ENCODE measurements at regions not wholly inside any gene's neighbourhood (a gene's known extent, or its start where the extent isn't known, plus 50 kb on each side); places are given as distances from the start of the nearest gene placed in this dataset.

- TF ChIP-seq PPARD (CRISPR knock-in tag; IDR thresholded peaks at IDR 0.05) (no peak), SMAD4 (CRISPR knock-in tag; conservative IDR thresholded peaks at IDR 0.05) (0 out of 2 replicates have a peak, but pooled peaks have one; percentile 38), SMARCE1 (IDR thresholded peaks at IDR 0.05) (peak; percentile 93), ZNF76 (CRISPR knock-in tag; IDR thresholded peaks at IDR 0.05; ENCODE audit: borderline replicate concordance) (no peak), TRIM28 (IDR thresholded peaks at IDR 0.05) (no peak), ZBTB1 (CRISPR knock-in tag; IDR thresholded peaks at IDR 0.05; ENCODE audit: borderline replicate concordance, low read depth) (no peak), PCBP1 (IDR thresholded peaks at IDR 0.05; ENCODE audit: low read depth, low read length, poor library complexity, severe bottlenecking) (peak; percentile 33), TCF7 (IDR thresholded peaks at IDR 0.05; ENCODE audit: borderline replicate concordance) (0 out of 2 replicates have a peak, but pooled peaks have one; percentile 43), TCF3 (CRISPR knock-in tag; IDR thresholded peaks at IDR 0.05) (peak; percentile 25; the same call in 1 of the 2 replicates)
- TF ChIP-seq, protein P1, sequence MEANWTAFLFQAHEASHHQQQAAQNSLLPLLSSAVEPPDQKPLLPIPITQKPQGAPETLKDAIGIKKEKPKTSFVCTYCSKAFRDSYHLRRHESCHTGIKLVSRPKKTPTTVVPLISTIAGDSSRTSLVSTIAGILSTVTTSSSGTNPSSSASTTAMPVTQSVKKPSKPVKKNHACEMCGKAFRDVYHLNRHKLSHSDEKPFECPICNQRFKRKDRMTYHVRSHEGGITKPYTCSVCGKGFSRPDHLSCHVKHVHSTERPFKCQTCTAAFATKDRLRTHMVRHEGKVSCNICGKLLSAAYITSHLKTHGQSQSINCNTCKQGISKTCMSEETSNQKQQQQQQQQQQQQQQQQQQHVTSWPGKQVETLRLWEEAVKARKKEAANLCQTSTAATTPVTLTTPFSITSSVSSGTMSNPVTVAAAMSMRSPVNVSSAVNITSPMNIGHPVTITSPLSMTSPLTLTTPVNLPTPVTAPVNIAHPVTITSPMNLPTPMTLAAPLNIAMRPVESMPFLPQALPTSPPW (CRISPR knock-in tag; IDR thresholded peaks at IDR 0.05), result peak; percentile 74
- TF ChIP-seq, protein P2, sequence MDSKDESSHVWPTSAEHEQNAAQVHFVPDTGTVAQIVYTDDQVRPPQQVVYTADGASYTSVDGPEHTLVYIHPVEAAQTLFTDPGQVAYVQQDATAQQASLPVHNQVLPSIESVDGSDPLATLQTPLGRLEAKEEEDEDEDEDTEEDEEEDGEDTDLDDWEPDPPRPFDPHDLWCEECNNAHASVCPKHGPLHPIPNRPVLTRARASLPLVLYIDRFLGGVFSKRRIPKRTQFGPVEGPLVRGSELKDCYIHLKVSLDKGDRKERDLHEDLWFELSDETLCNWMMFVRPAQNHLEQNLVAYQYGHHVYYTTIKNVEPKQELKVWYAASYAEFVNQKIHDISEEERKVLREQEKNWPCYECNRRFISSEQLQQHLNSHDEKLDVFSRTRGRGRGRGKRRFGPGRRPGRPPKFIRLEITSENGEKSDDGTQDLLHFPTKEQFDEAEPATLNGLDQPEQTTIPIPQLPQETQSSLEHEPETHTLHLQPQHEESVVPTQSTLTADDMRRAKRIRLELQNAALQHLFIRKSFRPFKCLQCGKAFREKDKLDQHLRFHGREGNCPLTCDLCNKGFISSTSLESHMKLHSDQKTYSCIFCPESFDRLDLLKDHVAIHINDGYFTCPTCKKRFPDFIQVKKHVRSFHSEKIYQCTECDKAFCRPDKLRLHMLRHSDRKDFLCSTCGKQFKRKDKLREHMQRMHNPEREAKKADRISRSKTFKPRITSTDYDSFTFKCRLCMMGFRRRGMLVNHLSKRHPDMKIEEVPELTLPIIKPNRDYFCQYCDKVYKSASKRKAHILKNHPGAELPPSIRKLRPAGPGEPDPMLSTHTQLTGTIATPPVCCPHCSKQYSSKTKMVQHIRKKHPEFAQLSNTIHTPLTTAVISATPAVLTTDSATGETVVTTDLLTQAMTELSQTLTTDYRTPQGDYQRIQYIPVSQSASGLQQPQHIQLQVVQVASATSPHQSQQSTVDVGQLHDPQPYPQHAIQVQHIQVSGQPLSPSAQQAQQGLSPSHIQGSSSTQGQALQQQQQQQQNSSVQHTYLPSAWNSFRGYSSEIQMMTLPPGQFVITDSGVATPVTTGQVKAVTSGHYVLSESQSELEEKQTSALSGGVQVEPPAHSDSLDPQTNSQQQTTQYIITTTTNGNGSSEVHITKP (IDR thresholded peaks at IDR 0.05; ENCODE audit: partially characterized antibody), result no peak
- TF ChIP-seq, protein P3, sequence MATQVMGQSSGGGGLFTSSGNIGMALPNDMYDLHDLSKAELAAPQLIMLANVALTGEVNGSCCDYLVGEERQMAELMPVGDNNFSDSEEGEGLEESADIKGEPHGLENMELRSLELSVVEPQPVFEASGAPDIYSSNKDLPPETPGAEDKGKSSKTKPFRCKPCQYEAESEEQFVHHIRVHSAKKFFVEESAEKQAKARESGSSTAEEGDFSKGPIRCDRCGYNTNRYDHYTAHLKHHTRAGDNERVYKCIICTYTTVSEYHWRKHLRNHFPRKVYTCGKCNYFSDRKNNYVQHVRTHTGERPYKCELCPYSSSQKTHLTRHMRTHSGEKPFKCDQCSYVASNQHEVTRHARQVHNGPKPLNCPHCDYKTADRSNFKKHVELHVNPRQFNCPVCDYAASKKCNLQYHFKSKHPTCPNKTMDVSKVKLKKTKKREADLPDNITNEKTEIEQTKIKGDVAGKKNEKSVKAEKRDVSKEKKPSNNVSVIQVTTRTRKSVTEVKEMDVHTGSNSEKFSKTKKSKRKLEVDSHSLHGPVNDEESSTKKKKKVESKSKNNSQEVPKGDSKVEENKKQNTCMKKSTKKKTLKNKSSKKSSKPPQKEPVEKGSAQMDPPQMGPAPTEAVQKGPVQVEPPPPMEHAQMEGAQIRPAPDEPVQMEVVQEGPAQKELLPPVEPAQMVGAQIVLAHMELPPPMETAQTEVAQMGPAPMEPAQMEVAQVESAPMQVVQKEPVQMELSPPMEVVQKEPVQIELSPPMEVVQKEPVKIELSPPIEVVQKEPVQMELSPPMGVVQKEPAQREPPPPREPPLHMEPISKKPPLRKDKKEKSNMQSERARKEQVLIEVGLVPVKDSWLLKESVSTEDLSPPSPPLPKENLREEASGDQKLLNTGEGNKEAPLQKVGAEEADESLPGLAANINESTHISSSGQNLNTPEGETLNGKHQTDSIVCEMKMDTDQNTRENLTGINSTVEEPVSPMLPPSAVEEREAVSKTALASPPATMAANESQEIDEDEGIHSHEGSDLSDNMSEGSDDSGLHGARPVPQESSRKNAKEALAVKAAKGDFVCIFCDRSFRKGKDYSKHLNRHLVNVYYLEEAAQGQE (IDR thresholded peaks at IDR 0.05; ENCODE audit: borderline replicate concordance), result peak; percentile 76
- TF ChIP-seq, protein P3 (CRISPR knock-in tag; IDR thresholded peaks at IDR 0.05; ENCODE audit: low read depth), result no peak
- TF ChIP-seq, protein P4, sequence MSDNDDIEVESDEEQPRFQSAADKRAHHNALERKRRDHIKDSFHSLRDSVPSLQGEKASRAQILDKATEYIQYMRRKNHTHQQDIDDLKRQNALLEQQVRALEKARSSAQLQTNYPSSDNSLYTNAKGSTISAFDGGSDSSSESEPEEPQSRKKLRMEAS (CRISPR knock-in tag; IDR thresholded peaks at IDR 0.05), result peak; percentile 67
Measured at GRCh38 chr11:15650105-15650938, 535.6 kb downstream of the INSC start (continued).
